ENCODE measurements at regions not wholly inside any gene's neighbourhood (a gene's known extent, or its start where the extent isn't known, plus 50 kb on each side); places are given as distances from the start of the nearest gene placed in this dataset.

GRCh38 chr21:39046236-39046916 is 136.9 kb downstream of the PSMG1 start:
- Histone ChIP-seq H4K20me1 (replicated peaks; ENCODE audit: control insufficient read depth, extremely low read depth, insufficient read depth, low read length) (no peaks in the 10 kb centered on the region), H3K79me2 (ENCODE audit: control insufficient read depth, insufficient read depth, low read length) (no peaks in the 10 kb centered on the region), H3K9me3 (replicated peaks; ENCODE audit: control insufficient read depth, insufficient read depth, low read length) (no peaks in the 10 kb centered on the region), H3K9ac (replicated peaks; ENCODE audit: extremely low read depth, insufficient read depth, low read length) (no peak overlapping the region), H3K4me2 (ENCODE audit: insufficient read depth, low read length) (no peak overlapping the region), H3K27me3 (ENCODE audit: control insufficient read depth in 2 of 2, insufficient read depth in 2 of 2, low read length in 2 of 2) (no peaks in the 10 kb centered on the region), H2AFZ (ENCODE audit: low read depth, low read length) (no peak overlapping the region), H3K4me3 (replicated peaks in 1 of 3; ENCODE audit: insufficient read depth in 1 of 3, low read depth in 1 of 3, low read length in 3 of 3) (no peak overlapping the region), H3K27ac (ENCODE audit: insufficient read depth, low read depth, low read length) (no peak overlapping the region), H3K36me3 (ENCODE audit: control insufficient read depth in 2 of 2, extremely low read depth in 1 of 2, insufficient read depth in 2 of 2, low read length in 2 of 2) (no peaks in the 10 kb centered on the region), H3K4me1 (ENCODE audit: control insufficient read depth, extremely low read depth, insufficient read depth, low read length) (peaks cover 3% of the 10 kb centered on the region), H3K9me1 (replicated peaks; ENCODE audit: control insufficient read depth, extremely low read depth, insufficient read depth, low read length) (no peaks in the 10 kb centered on the region)
- no peak for FAIRE-seq
- ChIA-PET POLR2A (no interaction called here), CTCF (interaction anchor here (0.9 kb wide), 1 partner anchor 334 kb away, joined by 3 read pairs; no protein-coding TSS in a partner anchor)
- DNase-seq (ENCODE audit: low read depth, low spot score), result no peak
- TF ChIP-seq MAX (IDR thresholded peaks at IDR 0.05; ENCODE audit: insufficient read depth, insufficient read length) (no peak), MYC (IDR thresholded peaks at IDR 0.05; ENCODE audit: low read depth, low read length) (no peak), FOS (IDR thresholded peaks at IDR 0.05; ENCODE audit: borderline replicate concordance, insufficient read depth, low read length) (no peak), POLR2A (IDR thresholded peaks at IDR 0.05; ENCODE audit: low read depth, low read length) (no peak), JUN (IDR thresholded peaks at IDR 0.05; ENCODE audit: borderline replicate concordance, insufficient read depth, insufficient read length, low read depth) (no peak), POLR2AphosphoS5 (IDR thresholded peaks at IDR 0.05; ENCODE audit: insufficient read depth, low read depth, low read length) (no peak), EZH2 (IDR thresholded peaks at IDR 0.05; ENCODE audit: borderline replicate concordance, low read depth, low read length, severe bottlenecking) (no peak), GATA2 (IDR thresholded peaks at IDR 0.05; ENCODE audit: insufficient read depth, insufficient read length, low read depth, low read length) (no peak), CTCF (IDR thresholded peaks at IDR 0.05; ENCODE audit: extremely low read depth in 1 of 2, insufficient read depth in 1 of 2, low read depth in 1 of 2, low read length in 2 of 2) (no peak)
- intact Hi-C loops (cut with micrococcal nuclease) (no loop called here), dilution Hi-C loops (cut with MboI; ENCODE audit: extremely low pct_ligation_motif_present, low sequenced_read_pairs) (no loop called here)
- BruUV-seq (replicated peaks), result no TSS peak

Measured in endothelial cell of umbilical vein (primary cell).